H1 (cell line): ENCODE measurements at regions not wholly inside any gene's neighbourhood (a gene's known extent, or its start where the extent isn't known, plus 50 kb on each side); places are given as distances from the start of the nearest gene placed in this dataset.

Experiments
- CTCF ChIA-PET: fragments of 300-600 bp; sonication (Branson Sonifier 250); formaldehyde crosslinking; loops from one replicate; lab custom pipeline; 2021; ENCODE audit not compliant: partially characterized antibody; lab: Charles Lee
- POLR2A ChIA-PET: fragments of 300-600 bp; sonication (Branson Sonifier 250); formaldehyde crosslinking; loops from one replicate; lab custom pipeline; 2021; ENCODE audit warnings: inconsistent platforms; ENCODE audit not compliant: partially characterized antibody; lab: Charles Lee
- DNase-seq, 2 experiments: peaks; one replicate each; pipeline versions ENCODE4 v3.0.0 to v3.0.0-alpha.2; 2010 to 2022; ENCODE audit warnings: low spot score in 2 of 2, low read depth in 1 of 2, mixed read lengths in 1 of 2
- FAIRE-seq: peaks from 2 replicates; lab custom pipeline; 2011; peaks lifted over from hg19 to GRCh38; lab: Jason Lieb, UNC
- H2AFZ ChIP-seq: 2 replicates; pipeline ENCODE4 v1.8.1; 2012; ENCODE audit warnings: low read length, inconsistent platforms
- H2AK5ac ChIP-seq: 2 replicates; pipeline ENCODE4 v1.6.1; 2013; ENCODE audit warnings: low read depth, low read length
- H2BK120ac ChIP-seq: replicated peaks from 2 replicates; pipeline ENCODE3; 2013; ENCODE audit warnings: low read depth, low read length, inconsistent platforms
- H2BK12ac ChIP-seq: 2 replicates; pipeline ENCODE4 v1.6.1; 2013; ENCODE audit warnings: low read depth, low read length
- H2BK15ac ChIP-seq: 2 replicates; pipeline ENCODE4 v1.6.1; 2013; ENCODE audit warnings: low read length
- H2BK20ac ChIP-seq: 2 replicates; pipeline ENCODE4 v1.6.1; 2013; ENCODE audit warnings: low read length
- H2BK5ac ChIP-seq: 2 replicates; pipeline ENCODE4 v1.6.1; 2013; ENCODE audit warnings: low read depth, low read length
- H3K14ac ChIP-seq: 2 replicates; pipeline ENCODE4 v1.6.1; 2013; ENCODE audit warnings: inconsistent platforms; ENCODE audit not compliant: insufficient read length
- H3K18ac ChIP-seq: 2 replicates; pipeline ENCODE4 v1.6.1; 2013; ENCODE audit warnings: low read length; ENCODE audit errors: extremely low read depth
- H3K23ac ChIP-seq: 2 replicates; pipeline ENCODE4 v1.6.1; 2013; ENCODE audit warnings: inconsistent platforms; ENCODE audit not compliant: insufficient read length
- H3K23me2 ChIP-seq: 2 replicates; pipeline ENCODE4 v1.6.1; 2013; ENCODE audit warnings: low read depth, low read length
- H3K27ac ChIP-seq: 2 replicates; pipeline ENCODE4 v1.6.1; 2011; ENCODE audit warnings: low read depth, low read length, inconsistent platforms
- H3K27me3 ChIP-seq, 4 experiments: replicated peaks in 1 of 4; 1 replicate in 1 of 4; 2 replicates in 3 of 4; pipeline versions ENCODE4 v1.6.1 to v1.8.1; 2011 to 2013; ENCODE audit warnings: low read length in 3 of 4, mild to moderate bottlenecking in 3 of 4, inconsistent platforms in 2 of 4, mixed read lengths in 2 of 4, moderate library complexity in 1 of 4; ENCODE audit not compliant: control insufficient read depth in 3 of 4, insufficient read depth in 3 of 4; ENCODE audit errors: extremely low read depth in 1 of 4
- H3K36me3 ChIP-seq, 4 experiments: 2 replicates each; pipeline versions ENCODE4 v1.6.1 to v1.8.1; 2011 to 2013; ENCODE audit warnings: mild to moderate bottlenecking in 4 of 4, low read length in 3 of 4, moderate library complexity in 2 of 4, control low read depth in 1 of 4, inconsistent platforms in 1 of 4; ENCODE audit not compliant: insufficient read depth in 4 of 4, control insufficient read depth in 2 of 4
- H3K4ac ChIP-seq: replicated peaks from 2 replicates; pipeline ENCODE3; 2013; ENCODE audit warnings: low read length, low read depth, mixed read lengths, inconsistent platforms; ENCODE audit not compliant: insufficient read length
- H3K4me1 ChIP-seq, 4 experiments: replicated peaks in 1 of 4; 1 replicate in 1 of 4; 2 replicates in 3 of 4; pipeline versions ENCODE4 v1.6.1 to v1.8.1; 2011 to 2013; ENCODE audit warnings: low read length in 3 of 4, inconsistent platforms in 2 of 4, mixed read lengths in 1 of 4; ENCODE audit not compliant: insufficient read depth in 4 of 4, control insufficient read depth in 3 of 4
- H3K4me2 ChIP-seq, 2 experiments: 2 replicates each; pipeline versions ENCODE4 v1.6.1 to v1.8.1; 2011 to 2013; ENCODE audit warnings: low read depth in 2 of 2, low read length in 2 of 2, control low read depth in 1 of 2, inconsistent platforms in 1 of 2, mild to moderate bottlenecking in 1 of 2; ENCODE audit not compliant: insufficient read depth in 1 of 2
- H3K4me3 ChIP-seq, 4 experiments: fragments of 200-600, 300-600 bp in 1 of 4; sonication (generic), shearing (Covaris generic), sonication (Bioruptor Twin) in 1 of 4; 2 replicates each; pipeline versions ENCODE4 v1.5.1 to v1.8.1; 2011 to 2016; ENCODE audit warnings: low read length in 4 of 4, low read depth in 3 of 4, control low read depth in 2 of 4, inconsistent platforms in 2 of 4, mild to moderate bottlenecking in 2 of 4, mixed read lengths in 1 of 4, moderate library complexity in 1 of 4; ENCODE audit not compliant: insufficient read depth in 2 of 4; ENCODE audit errors: extremely low read depth in 1 of 4
- H3K56ac ChIP-seq: replicated peaks from 2 replicates; pipeline ENCODE3; 2013; ENCODE audit warnings: low read depth, mild to moderate bottlenecking, mixed read lengths, low read length, inconsistent platforms; ENCODE audit not compliant: insufficient read length
- H3K79me1 ChIP-seq: 2 replicates; pipeline ENCODE4 v1.6.1; 2013; ENCODE audit warnings: low read depth, low read length, control low read depth
- H3K79me2 ChIP-seq, 2 experiments: 2 replicates each; pipeline versions ENCODE4 v1.6.1 to v1.8.1; 2012 to 2013; ENCODE audit warnings: low read length in 2 of 2, mild to moderate bottlenecking in 2 of 2, inconsistent platforms in 1 of 2; ENCODE audit not compliant: insufficient read depth in 2 of 2, control insufficient read depth in 1 of 2
- H3K9ac ChIP-seq, 4 experiments: replicated peaks in 1 of 4; 1 replicate in 1 of 4; 2 replicates in 3 of 4; pipeline versions ENCODE4 v1.6.1 to v1.8.1; 2011 to 2013; ENCODE audit warnings: low read depth in 3 of 4, low read length in 3 of 4, control low read depth in 2 of 4, mild to moderate bottlenecking in 2 of 4, moderate library complexity in 2 of 4, inconsistent platforms in 1 of 4; ENCODE audit errors: extremely low read depth in 1 of 4
- H3K9me3 ChIP-seq, 2 experiments: 2 replicates each; pipeline versions ENCODE4 v1.6.1 to v1.8.1; 2012 to 2013; ENCODE audit warnings: mild to moderate bottlenecking in 2 of 2, moderate library complexity in 2 of 2, control low read depth in 1 of 2, inconsistent platforms in 1 of 2, low read depth in 1 of 2, low read length in 1 of 2, mixed read lengths in 1 of 2; ENCODE audit not compliant: insufficient read depth in 2 of 2
- H4K20me1 ChIP-seq, 2 experiments: replicated peaks in 1 of 2; 2 replicates each; pipeline versions ENCODE3 to v1.8.1; 2011 to 2013; ENCODE audit warnings: inconsistent platforms in 2 of 2, low read length in 2 of 2, mild to moderate bottlenecking in 1 of 2; ENCODE audit not compliant: insufficient read depth in 2 of 2, control insufficient read depth in 1 of 2
- H4K5ac ChIP-seq: 2 replicates; pipeline ENCODE4 v1.6.1; 2013; ENCODE audit warnings: low read length, low read depth, mixed read lengths, inconsistent platforms; ENCODE audit not compliant: insufficient read length
- H4K8ac ChIP-seq: 2 replicates; pipeline ENCODE4 v1.8.0; 2013; ENCODE audit warnings: mild to moderate bottlenecking, moderate library complexity, low read length, inconsistent platforms; ENCODE audit not compliant: insufficient read depth; ENCODE audit errors: extremely low read depth
- H4K91ac ChIP-seq: replicated peaks from 2 replicates; pipeline ENCODE3; 2013; ENCODE audit warnings: low read length, mixed read lengths, inconsistent platforms; ENCODE audit not compliant: insufficient read length
- ATF2 ChIP-seq: IDR thresholded peaks from 2 replicates; pipeline ENCODE4 v1.6.1; 2012; ENCODE audit warnings: low read length, inconsistent platforms
- CBX5 ChIP-seq: fragments of 300-800, 300-1000 bp; sonication (generic); IDR thresholded peaks from 2 replicates; pipeline ENCODE4 v1.7.1; 2016; ENCODE audit warnings: antibody characterized with exemption, low read length, low read depth
- CEBPB ChIP-seq: IDR thresholded peaks from 2 replicates; pipeline ENCODE4 v1.6.1; 2012; ENCODE audit warnings: low read depth, low read length
- EZH2 ChIP-seq: fragments of 200-600 bp; sonication (generic); IDR thresholded peaks from 2 replicates; pipeline ENCODE4 v1.7.1; 2012; ENCODE audit warnings: low read depth, mild to moderate bottlenecking, moderate library complexity, low read length, inconsistent platforms; ENCODE audit not compliant: severe bottlenecking
- FOSL1 ChIP-seq: IDR thresholded peaks from 2 replicates; pipeline ENCODE4 v1.6.1; 2011; ENCODE audit warnings: mild to moderate bottlenecking, low read depth, low read length, moderate library complexity; ENCODE audit not compliant: insufficient read depth
- JUND ChIP-seq: IDR thresholded peaks from 2 replicates; pipeline ENCODE4 v1.6.1; 2011; ENCODE audit warnings: mild to moderate bottlenecking, improper control_type of control experiment, low read length
- KDM5A ChIP-seq: fragments of 200-600 bp; IDR thresholded peaks from 2 replicates; pipeline ENCODE4 v1.7.1; 2012; ENCODE audit warnings: mild to moderate bottlenecking, low read length, inconsistent platforms, mixed read lengths
- POLR2A ChIP-seq, 2 experiments: IDR thresholded peaks; 1 replicate in 1 of 2; 2 replicates in 1 of 2; pipeline ENCODE4 v1.6.1; 2011; ENCODE audit warnings: low read depth in 2 of 2, low read length in 2 of 2, mild to moderate bottlenecking in 2 of 2; ENCODE audit errors: control extremely low read depth in 1 of 2
- SIN3A ChIP-seq, 2 experiments: IDR thresholded peaks in 1 of 2; conservative IDR thresholded peaks in 1 of 2; 2 replicates each; pipeline ENCODE4 v1.6.1; 2011 to 2012; ENCODE audit warnings: low read length in 2 of 2, improper control_type of control experiment in 1 of 2, low read depth in 1 of 2, mild to moderate bottlenecking in 1 of 2
- SIX5 ChIP-seq: IDR thresholded peaks from 2 replicates; pipeline ENCODE4 v1.6.1; 2011; ENCODE audit warnings: mild to moderate bottlenecking, low read depth, low read length
- SP1 ChIP-seq: IDR thresholded peaks from 2 replicates; pipeline ENCODE4 v1.6.1; 2011; ENCODE audit warnings: low read depth, low read length
- WGBS, 2 experiments: shearing (Covaris generic) in 1 of 2; methylation state at CpG; one replicate each; pipeline versions ENCODE4 v1.1.6 to v1.1.7; 2013 to 2015; ENCODE audit warnings: low lambda C conversion rate in 2 of 2, mixed read lengths in 2 of 2, inconsistent platforms in 1 of 2, low coverage in 1 of 2, missing lambda C conversion rate in 1 of 2; ENCODE audit not compliant: insufficient replicate concordance in 2 of 2, insufficient coverage in 1 of 2, insufficient read length in 1 of 2; ENCODE audit errors: extremely low coverage in 1 of 2, missing lambda C conversion rate in 1 of 2; 5-methylcytosine and 5-hydroxymethylcytosine counted together
- TF ChIP-seq, protein P1 (sequence below): IDR thresholded peaks from 2 replicates; pipeline ENCODE4 v1.6.1; 2012; ENCODE audit warnings: inconsistent platforms
- TF ChIP-seq, protein P2 (sequence below): IDR thresholded peaks from 2 replicates; pipeline ENCODE4 v1.6.1; 2011; ENCODE audit warnings: low read length, improper control_type of control experiment

DNA sequence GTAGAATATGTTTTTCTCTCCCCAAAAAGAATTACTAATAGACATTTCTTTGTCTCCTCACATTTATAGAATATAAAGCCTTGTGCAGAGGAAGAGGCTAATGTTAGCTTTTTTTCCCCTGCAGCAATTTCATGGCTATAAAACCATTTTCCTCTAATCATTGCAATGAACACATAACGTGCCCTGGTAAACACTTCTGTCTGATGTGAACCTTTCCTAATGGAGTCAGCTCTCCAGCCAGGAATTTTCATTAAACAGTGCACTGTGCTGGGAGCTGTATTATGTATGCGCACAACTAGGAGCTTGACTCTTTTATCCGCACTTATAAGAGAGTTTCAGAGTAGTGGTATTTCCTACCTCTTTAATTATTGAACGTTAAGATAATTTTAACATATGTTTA is 63.9 kb upstream of the SPATS2L start:
- Histone ChIP-seq H3K14ac (no peak overlapping the region), H3K79me1 (no peaks in the 10 kb centered on the region), H3K4me3 (no peak overlapping the region), H2BK15ac (no peak overlapping the region), H4K91ac (no peak overlapping the region), H3K56ac (no peak overlapping the region), H3K36me3 (no peaks in the 10 kb centered on the region), H3K27ac (no peak overlapping the region), H4K5ac (no peak overlapping the region), H3K9ac (no peak overlapping the region), H2AK5ac (no peak overlapping the region), H3K9me3 (no peaks in the 10 kb centered on the region), H2BK5ac (no peak overlapping the region), H4K20me1 (no peaks in the 10 kb centered on the region), H3K79me2 (no peaks in the 10 kb centered on the region), H2BK20ac (no peak overlapping the region), H4K8ac (no peak overlapping the region), H2BK12ac (no peak overlapping the region), H3K27me3 (no peaks in the 10 kb centered on the region), H3K23ac (no peak overlapping the region), H3K23me2 (no peaks in the 10 kb centered on the region), H3K4me2 (no peak overlapping the region), H2BK120ac (no peak overlapping the region), H3K18ac (no peak overlapping the region), H2AFZ (no peak overlapping the region), H3K4ac (no peak overlapping the region), H3K4me1 (no peaks in the 10 kb centered on the region; a peak in 2 of 7 replicates)
- DNase-seq (no peak), FAIRE-seq (no peak)
- ChIA-PET POLR2A (no interaction called here), CTCF (interaction anchor here (1.0 kb wide), 1 partner anchor 242 kb away, joined by 3 read pairs; no protein-coding TSS in a partner anchor)
- 94% methylated on average over 4 of the region's 4 CpGs; no CpG with 5 or more reads in 1 of the 2 experiments for WGBS, 2 experiments
- TF ChIP-seq SIN3A (conservative IDR thresholded peaks at IDR 0.05 in 1 of 2, IDR thresholded peaks at IDR 0.05 in 1 of 2; ENCODE audit: low read depth in 1 of 2, low read length in 2 of 2), result no peak
- TF ChIP-seq, protein P1, sequence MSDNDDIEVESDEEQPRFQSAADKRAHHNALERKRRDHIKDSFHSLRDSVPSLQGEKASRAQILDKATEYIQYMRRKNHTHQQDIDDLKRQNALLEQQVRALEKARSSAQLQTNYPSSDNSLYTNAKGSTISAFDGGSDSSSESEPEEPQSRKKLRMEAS, result no peak
- no peak for TF ChIP-seq EZH2
- TF ChIP-seq SP1, result no peak
- TF ChIP-seq ATF2, result no peak
- no peak for TF ChIP-seq KDM5A
- TF ChIP-seq, protein P2, sequence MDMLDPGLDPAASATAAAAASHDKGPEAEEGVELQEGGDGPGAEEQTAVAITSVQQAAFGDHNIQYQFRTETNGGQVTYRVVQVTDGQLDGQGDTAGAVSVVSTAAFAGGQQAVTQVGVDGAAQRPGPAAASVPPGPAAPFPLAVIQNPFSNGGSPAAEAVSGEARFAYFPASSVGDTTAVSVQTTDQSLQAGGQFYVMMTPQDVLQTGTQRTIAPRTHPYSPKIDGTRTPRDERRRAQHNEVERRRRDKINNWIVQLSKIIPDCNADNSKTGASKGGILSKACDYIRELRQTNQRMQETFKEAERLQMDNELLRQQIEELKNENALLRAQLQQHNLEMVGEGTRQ, result no peak
- no peak for TF ChIP-seq CBX5
- no peak for TF ChIP-seq CEBPB
- no peak for TF ChIP-seq SIX5
- TF ChIP-seq POLR2A (IDR thresholded peaks at IDR 0.05; ENCODE audit: control extremely low read depth in 1 of 2, low read depth in 2 of 2, low read length in 2 of 2), result no peak
- no peak for TF ChIP-seq JUND
- no peak for TF ChIP-seq FOSL1
